ENCODE measurements at regions not wholly inside any gene's neighbourhood (a gene's known extent, or its start where the extent isn't known, plus 50 kb on each side); places are given as distances from the start of the nearest gene placed in this dataset.

DNA sequence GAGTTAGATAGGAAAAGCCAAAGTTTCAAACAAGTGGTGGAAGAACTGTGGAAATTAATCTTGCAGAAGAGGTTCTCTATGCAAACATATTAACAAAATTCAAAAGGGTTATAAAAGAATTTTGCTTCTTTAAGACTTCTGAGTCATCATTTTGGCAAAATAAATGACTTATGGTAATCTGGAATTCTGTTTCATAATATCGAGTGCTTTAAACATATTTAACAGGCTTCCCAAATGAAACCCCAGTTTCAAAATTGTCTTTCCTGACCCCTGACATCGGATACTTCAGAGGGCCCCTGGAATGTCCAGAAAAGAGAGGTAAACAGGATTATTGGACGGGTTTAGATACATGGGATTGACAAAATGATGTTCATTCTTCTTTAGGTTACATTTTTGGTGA, 444.6 kb downstream of the HTR7 start:
- TF ChIP-seq, protein P1, sequence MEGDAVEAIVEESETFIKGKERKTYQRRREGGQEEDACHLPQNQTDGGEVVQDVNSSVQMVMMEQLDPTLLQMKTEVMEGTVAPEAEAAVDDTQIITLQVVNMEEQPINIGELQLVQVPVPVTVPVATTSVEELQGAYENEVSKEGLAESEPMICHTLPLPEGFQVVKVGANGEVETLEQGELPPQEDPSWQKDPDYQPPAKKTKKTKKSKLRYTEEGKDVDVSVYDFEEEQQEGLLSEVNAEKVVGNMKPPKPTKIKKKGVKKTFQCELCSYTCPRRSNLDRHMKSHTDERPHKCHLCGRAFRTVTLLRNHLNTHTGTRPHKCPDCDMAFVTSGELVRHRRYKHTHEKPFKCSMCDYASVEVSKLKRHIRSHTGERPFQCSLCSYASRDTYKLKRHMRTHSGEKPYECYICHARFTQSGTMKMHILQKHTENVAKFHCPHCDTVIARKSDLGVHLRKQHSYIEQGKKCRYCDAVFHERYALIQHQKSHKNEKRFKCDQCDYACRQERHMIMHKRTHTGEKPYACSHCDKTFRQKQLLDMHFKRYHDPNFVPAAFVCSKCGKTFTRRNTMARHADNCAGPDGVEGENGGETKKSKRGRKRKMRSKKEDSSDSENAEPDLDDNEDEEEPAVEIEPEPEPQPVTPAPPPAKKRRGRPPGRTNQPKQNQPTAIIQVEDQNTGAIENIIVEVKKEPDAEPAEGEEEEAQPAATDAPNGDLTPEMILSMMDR (IDR thresholded peaks at IDR 0.05; ENCODE audit: borderline replicate concordance, insufficient read depth, low read depth, low read length), result no peak
- no peak overlapping the region for H3K4me3 ChIP-seq (ENCODE audit: low read depth, low read length)

DNA sequence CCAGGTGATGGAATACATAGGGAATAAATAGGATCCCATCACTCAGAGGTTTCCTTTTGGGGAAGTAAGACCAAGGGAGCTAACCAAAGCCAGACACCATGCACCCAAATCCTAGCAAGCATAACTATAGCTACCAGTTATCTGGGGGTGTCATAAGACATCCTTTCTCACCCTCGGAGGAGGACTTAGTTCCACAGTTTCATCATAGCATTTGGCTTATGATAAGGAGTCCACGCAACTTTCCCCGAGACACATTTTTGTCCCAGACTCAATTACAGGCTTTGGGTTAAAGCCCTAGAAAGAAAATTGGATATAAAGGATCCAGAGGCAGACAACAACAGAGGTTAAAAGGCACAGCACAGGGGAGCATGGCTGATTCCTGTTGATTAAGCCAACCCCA, 442.9 kb downstream of the HTR7 start:
- TF ChIP-seq, protein P1 (IDR thresholded peaks at IDR 0.05; ENCODE audit: borderline replicate concordance, insufficient read depth, low read depth, low read length), result no peak
- H3K4me3 ChIP-seq (ENCODE audit: low read depth, low read length), result no peak overlapping the region

DNA sequence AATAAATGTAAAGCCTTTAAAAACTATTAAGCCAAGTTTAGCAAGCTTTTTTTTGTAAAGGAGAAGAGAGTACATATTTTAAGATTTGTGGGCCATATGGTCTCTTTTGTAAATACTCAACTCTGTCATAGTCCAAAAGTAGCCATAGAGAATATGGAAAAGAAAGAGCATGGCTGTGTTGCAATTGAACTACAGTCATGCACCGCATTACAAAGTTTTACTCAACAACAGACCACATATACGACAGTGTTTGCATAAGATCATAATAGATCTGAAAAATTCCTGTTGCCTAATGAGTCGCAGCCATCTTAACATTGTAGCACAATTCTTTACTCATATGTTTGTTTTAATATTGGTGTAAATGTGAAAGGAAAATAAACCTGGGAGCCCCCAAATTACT, 440.8 kb downstream of the HTR7 start:
- no peak overlapping the region for H3K4me3 ChIP-seq (ENCODE audit: low read depth, low read length)
- TF ChIP-seq, protein P1 (IDR thresholded peaks at IDR 0.05; ENCODE audit: borderline replicate concordance, insufficient read depth, low read depth, low read length), result no peak

DNA sequence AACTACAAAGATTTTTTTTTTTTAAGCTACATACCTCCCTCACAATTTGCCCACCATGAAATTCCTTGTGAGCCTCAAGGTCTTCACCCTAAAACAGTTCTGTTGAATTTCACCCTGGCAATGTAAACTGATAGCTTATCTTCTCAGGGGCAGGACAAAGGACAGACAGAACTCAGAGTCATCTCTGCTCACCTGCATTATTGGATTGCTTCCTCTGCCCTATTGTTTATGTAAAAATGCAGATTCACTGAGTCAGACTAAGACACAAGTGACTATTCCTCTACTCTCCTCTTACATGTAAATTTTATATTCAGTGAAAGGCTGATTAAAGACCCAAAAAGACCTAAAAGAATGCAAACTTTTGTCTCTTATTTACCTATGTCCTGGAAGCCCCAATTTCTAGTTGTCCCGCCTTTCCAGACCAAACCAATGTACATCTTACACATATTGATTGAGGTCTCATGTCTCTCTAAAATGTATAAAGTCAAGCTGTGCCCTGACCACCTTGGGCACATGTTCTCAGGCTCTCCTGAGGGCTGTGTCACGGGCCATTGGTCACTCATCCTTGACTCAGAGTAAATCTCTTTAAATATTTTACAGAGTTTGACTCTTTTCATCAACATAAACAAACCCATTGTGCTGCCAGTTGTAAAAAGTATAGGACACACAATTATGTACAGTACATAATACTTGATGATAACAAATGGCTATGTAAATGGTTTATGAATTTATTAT, 440.2 kb downstream of the HTR7 start:
- TF ChIP-seq, protein P1 (IDR thresholded peaks at IDR 0.05; ENCODE audit: borderline replicate concordance, insufficient read depth, low read depth, low read length), result no peak
- H3K4me3 ChIP-seq (ENCODE audit: low read depth, low read length), result no peak overlapping the region

DNA sequence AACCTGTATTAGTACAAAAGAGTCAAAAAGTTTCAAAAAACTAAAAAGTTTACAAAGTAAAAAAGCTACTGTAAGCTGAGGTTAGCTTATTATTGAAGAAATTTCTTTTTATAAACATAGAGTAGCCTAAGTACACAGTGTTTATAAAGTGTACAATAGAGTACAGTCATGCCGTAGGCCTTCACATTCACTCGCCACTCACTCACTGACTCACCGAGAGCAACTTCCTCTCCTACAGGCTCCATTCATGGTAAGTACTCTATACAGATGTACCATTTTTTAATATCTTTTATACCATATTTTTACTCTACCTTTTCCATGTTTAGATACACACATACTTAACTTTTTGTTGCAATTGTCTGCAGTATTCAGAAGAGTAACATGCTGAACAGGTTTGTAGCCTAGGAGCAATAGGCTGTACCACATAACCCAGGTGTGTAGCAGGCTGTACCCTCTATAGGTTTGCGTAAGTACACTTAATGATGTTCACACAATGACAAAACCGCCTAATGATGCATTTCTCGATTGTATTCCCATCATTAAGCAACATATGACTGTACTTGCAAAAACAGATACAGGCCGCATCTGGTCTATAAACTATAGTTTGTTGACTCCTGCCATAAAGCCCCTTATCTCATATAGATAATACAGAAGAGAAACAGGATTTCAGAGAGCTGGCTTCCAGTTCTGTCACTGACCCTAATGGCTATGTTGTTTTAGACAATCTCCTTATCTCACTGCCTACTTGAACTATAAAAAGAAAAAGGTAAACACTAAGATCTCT, 438.8 kb downstream of the HTR7 start:
- TF ChIP-seq, protein P1 (IDR thresholded peaks at IDR 0.05; ENCODE audit: borderline replicate concordance, insufficient read depth, low read depth, low read length), result no peak
- H3K4me3 ChIP-seq (ENCODE audit: low read depth, low read length), result no peak overlapping the region

DNA sequence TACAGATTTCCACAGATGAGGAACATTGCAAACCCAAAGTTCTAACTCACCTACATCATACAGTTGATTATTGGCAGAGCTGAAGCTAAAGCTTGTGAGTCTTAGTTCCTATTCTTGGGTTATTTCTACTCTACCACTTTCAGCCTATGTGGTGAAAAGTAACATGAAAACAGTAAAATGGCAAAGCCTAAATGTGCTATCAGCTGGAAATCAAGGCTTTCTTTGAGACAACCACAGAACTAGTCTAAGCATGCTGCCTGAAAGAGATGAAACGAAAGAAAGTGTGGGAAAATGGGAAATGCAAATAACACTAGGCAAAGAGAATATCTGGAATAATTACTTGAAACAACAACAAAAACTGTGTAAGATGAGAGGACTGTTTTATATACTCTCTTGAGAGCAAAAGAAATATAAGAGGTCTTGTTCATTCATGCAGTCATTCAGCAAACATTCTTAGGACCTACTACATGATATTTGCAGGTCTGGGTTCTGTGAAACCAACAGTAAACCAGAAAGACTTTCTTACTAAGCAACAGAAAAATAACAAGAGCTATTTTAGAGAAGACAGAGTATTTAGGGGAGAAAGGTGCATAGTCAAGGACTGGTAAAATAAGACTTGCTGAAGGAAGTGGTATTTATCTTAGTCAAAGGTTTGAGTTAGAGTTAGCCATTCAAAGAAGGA, 437.1 kb downstream of the HTR7 start:
- H3K4me3 ChIP-seq (ENCODE audit: low read depth, low read length), result no peak overlapping the region
- TF ChIP-seq, protein P1 (IDR thresholded peaks at IDR 0.05; ENCODE audit: borderline replicate concordance, insufficient read depth, low read depth, low read length), result no peak
